ENCODE measurements at regions not wholly inside any gene's neighbourhood (a gene's known extent, or its start where the extent isn't known, plus 50 kb on each side); places are given as distances from the start of the nearest gene placed in this dataset.
A peak's percentile ranks its signal among the peaks of the same experiment; 100 is the strongest.

GRCh38 chr1:114235281-114235680, 81.6 kb upstream of the SYT6 start:
- in situ Hi-C loops (cut with MboI; ENCODE audit: low sequenced_read_pairs, unreplicated experiment): no loop called here
- no peak for DNase-seq (ENCODE audit: low spot score)
- no peak for TF ChIP-seq CTCF (IDR thresholded peaks at IDR 0.05; ENCODE audit: borderline replicate concordance, control extremely low read depth, extremely low read depth, insufficient read depth, missing control alignments)

GRCh38 chr1:114234408-114235124, 80.9 kb upstream of the SYT6 start:
- DNase-seq (ENCODE audit: low spot score): peak; percentile 45
- no peak for TF ChIP-seq CTCF (IDR thresholded peaks at IDR 0.05; ENCODE audit: borderline replicate concordance, control extremely low read depth, extremely low read depth, insufficient read depth, missing control alignments)
- in situ Hi-C loops (cut with MboI; ENCODE audit: low sequenced_read_pairs, unreplicated experiment): no loop called here

- no peak for DNase-seq (ENCODE audit: low spot score)
- in situ Hi-C loops (cut with MboI; ENCODE audit: low sequenced_read_pairs, unreplicated experiment): no loop called here
- TF ChIP-seq CTCF (IDR thresholded peaks at IDR 0.05; ENCODE audit: borderline replicate concordance, control extremely low read depth, extremely low read depth, insufficient read depth, missing control alignments): no peak
Observed at GRCh38 chr1:114232691-114233090, 79.0 kb upstream of the SYT6 start.

- no peak for TF ChIP-seq CTCF (IDR thresholded peaks at IDR 0.05; ENCODE audit: borderline replicate concordance, control extremely low read depth, extremely low read depth, insufficient read depth, missing control alignments)
- DNase-seq (ENCODE audit: low spot score): no peak
- in situ Hi-C loops (cut with MboI; ENCODE audit: low sequenced_read_pairs, unreplicated experiment): no loop called here
Observed at GRCh38 chr1:114231301-114231700, 77.6 kb upstream of the SYT6 start.

GRCh38 chr1:114229368-114229767, 75.7 kb upstream of the SYT6 start:
- TF ChIP-seq CTCF (IDR thresholded peaks at IDR 0.05; ENCODE audit: borderline replicate concordance, control extremely low read depth, extremely low read depth, insufficient read depth, missing control alignments): no peak
- in situ Hi-C loops (cut with MboI; ENCODE audit: low sequenced_read_pairs, unreplicated experiment): no loop called here

GRCh38 chr1:114227059-114227458, 73.4 kb upstream of the SYT6 start:
- DNase-seq (ENCODE audit: low spot score): no peak
- in situ Hi-C loops (cut with MboI; ENCODE audit: low sequenced_read_pairs, unreplicated experiment): no loop called here
- TF ChIP-seq CTCF (IDR thresholded peaks at IDR 0.05; ENCODE audit: borderline replicate concordance, control extremely low read depth, extremely low read depth, insufficient read depth, missing control alignments): no peak

More at GRCh38 chr1:114229368-114229767, 75.7 kb upstream of the SYT6 start:
- no peak for DNase-seq (ENCODE audit: low spot score)
